Epithelial cell of esophagus (primary cell): ENCODE measurements at regions not wholly inside any gene's neighbourhood (a gene's known extent, or its start where the extent isn't known, plus 50 kb on each side); places are given as distances from the start of the nearest gene placed in this dataset.
A peak's percentile ranks its signal among the peaks of the same experiment; 100 is the strongest.

Experiments used
- DNase-seq: peaks from one replicate; pipeline ENCODE4 v3.0.0; 2010; ENCODE audit warnings: low read depth
- H3K4me3 ChIP-seq: 2 replicates; pipeline ENCODE4 v1.5.1; 2011; ENCODE audit warnings: mild to moderate bottlenecking, low read length, control low read depth
- TF ChIP-seq, protein P1 (sequence below): IDR thresholded peaks from 2 replicates; pipeline ENCODE4 v1.5.1; 2011; ENCODE audit warnings: low read depth, mild to moderate bottlenecking, low read length, control low read depth, inconsistent platforms; ENCODE audit not compliant: insufficient read depth; ENCODE audit errors: missing control alignments

DNA sequence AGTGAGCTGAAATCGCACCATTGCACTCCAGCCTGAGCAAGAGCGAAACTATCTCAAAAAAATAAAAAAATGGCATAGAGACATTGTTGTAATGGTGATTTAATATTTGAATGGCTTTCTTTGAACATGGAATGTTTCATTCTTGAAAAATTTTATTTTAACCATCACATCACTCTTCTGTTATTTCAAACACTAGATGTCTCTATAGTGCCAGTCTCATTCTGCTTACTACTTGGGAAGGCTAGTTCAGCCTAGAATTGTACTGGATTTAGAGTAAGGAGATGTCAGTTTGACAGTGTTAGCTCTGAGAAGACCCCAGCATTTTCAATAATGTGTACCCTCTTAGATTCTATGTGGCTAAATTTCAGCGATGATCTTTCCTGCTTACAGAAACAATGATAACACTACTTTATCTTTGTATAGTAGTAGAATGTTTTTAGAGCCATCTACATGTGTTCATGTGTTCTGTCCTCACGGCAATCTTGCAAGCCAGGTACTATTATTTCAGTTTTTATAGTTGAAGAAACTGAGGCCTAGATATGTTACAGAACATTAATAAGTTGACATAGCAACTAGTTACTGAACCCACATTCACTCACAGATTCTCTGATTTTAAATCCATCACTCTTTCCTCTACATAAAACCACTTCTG, 142.9 kb upstream of the ZSWIM2 start:
- no peak for DNase-seq

DNA sequence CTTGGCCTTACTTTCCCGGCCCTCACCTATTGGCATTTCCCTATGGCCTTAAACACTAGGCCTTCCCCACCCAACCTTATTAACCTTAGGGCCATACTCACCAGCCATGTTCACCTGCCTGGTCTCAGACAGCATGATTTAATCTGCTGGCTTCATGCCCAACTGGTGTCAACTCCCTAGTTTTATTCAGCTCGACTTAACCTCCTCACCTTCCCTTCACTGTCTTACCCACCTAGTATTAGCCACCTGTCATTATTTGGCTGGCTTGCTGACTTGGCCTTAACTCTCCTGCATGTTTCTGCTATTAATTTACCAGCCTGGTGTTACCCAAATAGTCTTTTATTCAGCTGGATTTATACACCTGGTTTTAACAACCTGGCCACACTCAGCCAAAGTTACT, 136.0 kb upstream of the ZSWIM2 start:
- DNase-seq: no peak

More for the DNA sequence above, 142.9 kb upstream of the ZSWIM2 start:
- TF ChIP-seq, protein P1, sequence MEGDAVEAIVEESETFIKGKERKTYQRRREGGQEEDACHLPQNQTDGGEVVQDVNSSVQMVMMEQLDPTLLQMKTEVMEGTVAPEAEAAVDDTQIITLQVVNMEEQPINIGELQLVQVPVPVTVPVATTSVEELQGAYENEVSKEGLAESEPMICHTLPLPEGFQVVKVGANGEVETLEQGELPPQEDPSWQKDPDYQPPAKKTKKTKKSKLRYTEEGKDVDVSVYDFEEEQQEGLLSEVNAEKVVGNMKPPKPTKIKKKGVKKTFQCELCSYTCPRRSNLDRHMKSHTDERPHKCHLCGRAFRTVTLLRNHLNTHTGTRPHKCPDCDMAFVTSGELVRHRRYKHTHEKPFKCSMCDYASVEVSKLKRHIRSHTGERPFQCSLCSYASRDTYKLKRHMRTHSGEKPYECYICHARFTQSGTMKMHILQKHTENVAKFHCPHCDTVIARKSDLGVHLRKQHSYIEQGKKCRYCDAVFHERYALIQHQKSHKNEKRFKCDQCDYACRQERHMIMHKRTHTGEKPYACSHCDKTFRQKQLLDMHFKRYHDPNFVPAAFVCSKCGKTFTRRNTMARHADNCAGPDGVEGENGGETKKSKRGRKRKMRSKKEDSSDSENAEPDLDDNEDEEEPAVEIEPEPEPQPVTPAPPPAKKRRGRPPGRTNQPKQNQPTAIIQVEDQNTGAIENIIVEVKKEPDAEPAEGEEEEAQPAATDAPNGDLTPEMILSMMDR: no peak
- no peak overlapping the region for H3K4me3 ChIP-seq

DNA sequence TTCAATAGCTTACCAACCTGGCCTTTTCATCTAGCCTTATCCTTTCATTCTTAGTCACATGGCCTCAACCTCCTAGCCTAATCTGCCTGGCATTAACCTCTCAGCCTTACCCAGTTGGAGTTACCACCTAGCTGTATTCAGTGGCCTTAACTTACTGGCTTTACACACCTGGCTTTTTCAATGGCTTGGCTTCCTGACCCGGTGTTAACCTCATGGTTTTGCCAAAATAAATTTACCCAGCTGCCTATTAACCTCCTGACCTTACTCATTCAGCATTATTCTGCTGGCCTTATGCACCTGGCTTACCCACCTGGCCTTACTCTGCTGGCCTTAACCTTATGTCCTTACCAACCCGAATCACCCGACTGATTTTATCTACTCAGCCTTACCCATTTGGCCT, 135.5 kb upstream of the ZSWIM2 start:
- no peak overlapping the region for H3K4me3 ChIP-seq
- TF ChIP-seq, protein P1: no peak
- no peak for DNase-seq

More for the DNA sequence above, 136.0 kb upstream of the ZSWIM2 start:
- H3K4me3 ChIP-seq: no peak overlapping the region
- TF ChIP-seq, protein P1: no peak

DNA sequence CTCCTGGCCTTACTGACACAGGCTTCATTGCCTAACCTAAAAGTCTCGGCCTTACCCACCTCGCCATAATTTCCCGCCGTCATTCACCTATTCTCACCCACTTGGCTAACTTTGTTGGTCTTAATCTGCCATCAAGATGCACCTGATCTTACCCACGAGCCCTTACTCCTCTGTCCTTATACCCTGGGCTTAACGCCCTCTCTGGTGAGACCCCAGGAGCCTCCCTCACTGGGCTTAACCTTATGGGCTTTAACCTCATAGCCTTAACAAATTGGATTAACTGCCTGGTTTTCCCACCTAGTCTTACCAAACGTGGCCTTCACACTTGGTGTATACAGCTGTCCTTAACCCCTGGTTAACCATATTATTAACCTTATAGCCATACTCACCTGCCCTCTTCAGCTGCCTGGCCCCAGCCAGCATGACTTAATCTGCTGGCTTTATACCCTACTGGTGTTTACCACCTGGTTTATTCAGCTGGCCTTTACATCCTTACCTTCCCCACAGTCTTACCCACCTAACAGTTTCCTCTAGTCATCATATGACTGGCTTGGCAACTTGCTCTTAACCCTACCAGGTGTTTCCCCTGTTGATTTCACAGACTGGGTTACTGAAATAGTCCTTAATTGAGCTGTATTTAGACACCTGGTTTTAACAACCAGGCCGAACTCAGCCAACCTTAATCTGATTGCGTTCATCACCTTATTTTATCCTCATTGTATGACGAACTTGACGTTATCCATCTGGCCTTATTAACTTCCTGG, 132.0 kb upstream of the ZSWIM2 start:
- no peak overlapping the region for H3K4me3 ChIP-seq
- DNase-seq: no peak
- TF ChIP-seq, protein P1: no peak

DNA sequence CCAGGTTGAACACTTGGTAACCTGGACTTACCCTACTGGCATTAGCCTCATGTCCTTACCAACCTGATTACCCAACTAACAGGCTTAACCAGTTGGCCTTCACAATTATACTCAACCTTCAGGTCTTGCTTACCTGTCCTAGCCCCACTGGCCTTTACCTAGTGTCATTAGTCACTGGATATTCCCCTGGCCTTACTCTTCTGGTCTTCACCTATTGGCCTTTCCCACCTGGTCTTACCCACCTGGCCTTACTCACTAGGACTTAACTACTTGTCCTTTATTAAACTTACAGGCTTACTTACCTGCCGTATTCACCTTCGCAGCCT, 131.1 kb upstream of the ZSWIM2 start:
- TF ChIP-seq, protein P1: no peak
- H3K4me3 ChIP-seq: no peak overlapping the region
- DNase-seq: peak; percentile 40

DNA sequence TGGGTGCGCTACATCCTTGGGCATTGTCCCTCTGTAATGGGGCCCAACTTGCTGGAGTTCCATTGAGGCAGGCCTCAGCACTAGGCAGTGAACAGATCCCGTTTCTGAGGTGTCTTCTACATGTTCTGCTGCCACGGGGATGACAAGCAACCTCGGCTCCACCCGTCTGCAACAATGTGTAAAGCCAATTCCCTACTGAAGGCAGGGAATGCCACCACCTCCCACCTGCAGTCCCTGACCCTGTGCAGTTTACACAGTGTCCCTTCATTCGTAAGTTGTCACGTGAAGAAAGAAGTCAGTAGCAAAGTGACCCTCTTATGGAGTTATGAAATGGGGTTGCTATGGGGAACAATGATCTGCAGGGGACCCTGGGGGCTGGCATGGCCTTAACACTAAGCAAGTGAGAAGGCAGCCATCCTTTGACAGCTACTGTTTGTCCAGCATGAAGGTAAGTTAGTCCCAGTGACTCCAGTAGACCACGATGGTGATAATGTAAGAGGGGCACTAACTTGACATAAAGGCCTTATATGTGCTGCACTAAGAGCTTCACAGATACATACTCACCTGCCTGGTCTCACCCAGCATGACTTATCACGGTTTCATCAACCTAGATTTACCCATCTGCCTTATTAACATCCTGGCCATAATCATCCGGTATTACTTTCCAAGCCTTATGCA, 130.6 kb upstream of the ZSWIM2 start:
- no peak overlapping the region for H3K4me3 ChIP-seq
- TF ChIP-seq, protein P1: no peak
- no peak for DNase-seq
